GM12865 (cell line): ENCODE measurements at regions not wholly inside any gene's neighbourhood (a gene's known extent, or its start where the extent isn't known, plus 50 kb on each side); places are given as distances from the start of the nearest gene placed in this dataset.
"Not testable (repeated sequence)": the region's sequence is repeated elsewhere in the genome, so short reads cannot be mapped to it uniquely, and the experiment has no call there.

Experiments
- DNase-seq: peaks from one replicate; pipeline ENCODE4 v3.0.0; 2010; ENCODE audit warnings: low read depth
- H3K4me3 ChIP-seq: 2 replicates; pipeline ENCODE4 v1.5.1; 2011; ENCODE audit warnings: mild to moderate bottlenecking, low read depth, low read length, control low read depth
- CTCF ChIP-seq: IDR thresholded peaks from 2 replicates; pipeline ENCODE4 v1.5.1; 2011; ENCODE audit warnings: low read length, control low read depth, low read depth, inconsistent platforms; ENCODE audit not compliant: insufficient read depth; ENCODE audit errors: missing control alignments

GRCh38 chr2:39975476-39976020 is 196.5 kb upstream of the THUMPD2 start:
- DNase-seq = no peak
- no peak overlapping the region for H3K4me3 ChIP-seq
- no peak for TF ChIP-seq CTCF

- no peak for TF ChIP-seq CTCF
- no peak for DNase-seq
- H3K4me3 ChIP-seq = no peak overlapping the region
These were observed 189.0 kb upstream of the THUMPD2 start for GRCh38 chr2:39968037-39968436.

GRCh38 chr2:39960681-39961080 is 181.6 kb upstream of the THUMPD2 start:
- DNase-seq, H3K4me3 ChIP-seq: not testable (repeated sequence)

GRCh38 chr2:39954346-39954745 is 175.3 kb upstream of the THUMPD2 start:
- no peak overlapping the region for H3K4me3 ChIP-seq
- TF ChIP-seq CTCF = no peak
- no peak for DNase-seq

GRCh38 chr2:39949131-39949530 is 170.1 kb upstream of the THUMPD2 start:
- H3K4me3 ChIP-seq = no peak overlapping the region
- no peak for DNase-seq
- no peak for TF ChIP-seq CTCF

GRCh38 chr2:39948016-39948719 is 169.1 kb upstream of the THUMPD2 start:
- no peak overlapping the region for H3K4me3 ChIP-seq
- TF ChIP-seq CTCF = no peak
- DNase-seq = no peak

GRCh38 chr2:39947294-39948015 is 168.4 kb upstream of the THUMPD2 start:
- H3K4me3 ChIP-seq = no peak overlapping the region
- TF ChIP-seq CTCF = no peak
- DNase-seq = no peak
